Fibroblast of mammary gland (primary cell): ENCODE measurements at regions not wholly inside any gene's neighbourhood (a gene's known extent, or its start where the extent isn't known, plus 50 kb on each side); places are given as distances from the start of the nearest gene placed in this dataset.

Experiments
- DNase-seq: peaks from one replicate; pipeline ENCODE4 v3.0.0-alpha.2; 2010; ENCODE audit warnings: low read depth
- H3K4me3 ChIP-seq: 2 replicates; pipeline ENCODE4 v1.5.1; 2011; ENCODE audit warnings: low read depth, mild to moderate bottlenecking, low read length, moderate library complexity; ENCODE audit not compliant: control insufficient read depth
- CTCF ChIP-seq: conservative IDR thresholded peaks from 2 replicates; pipeline ENCODE4 v1.5.1; 2011; ENCODE audit warnings: low read depth, low read length, inconsistent platforms; ENCODE audit not compliant: control insufficient read depth, insufficient read depth

GRCh38 chr5:88518131-88519016 lies 249.7 kb upstream of the TMEM161B start:
- DNase-seq, result no peak
- no peak overlapping the region for H3K4me3 ChIP-seq
- no peak for TF ChIP-seq CTCF

GRCh38 chr5:88515881-88516819 lies 247.5 kb upstream of the TMEM161B start:
- H3K4me3 ChIP-seq, result no peak overlapping the region
- no peak for TF ChIP-seq CTCF
- no peak for DNase-seq

- no peak overlapping the region for H3K4me3 ChIP-seq
- DNase-seq, result no peak
- TF ChIP-seq CTCF, result no peak
Observed at GRCh38 chr5:88515068-88515467, 246.4 kb upstream of the TMEM161B start.

- DNase-seq, result no peak
- TF ChIP-seq CTCF, result no peak
Observed at GRCh38 chr5:88509403-88509802, 240.8 kb upstream of the TMEM161B start.

GRCh38 chr5:88507261-88507660 lies 238.6 kb upstream of the TMEM161B start:
- no peak overlapping the region for H3K4me3 ChIP-seq
- no peak for TF ChIP-seq CTCF
- no peak for DNase-seq

More at GRCh38 chr5:88509403-88509802, 240.8 kb upstream of the TMEM161B start:
- no peak overlapping the region for H3K4me3 ChIP-seq

GRCh38 chr5:88503406-88503805 lies 234.8 kb upstream of the TMEM161B start:
- no peak for DNase-seq
- TF ChIP-seq CTCF, result no peak
- H3K4me3 ChIP-seq, result no peak overlapping the region
